ENCODE measurements at regions not wholly inside any gene's neighbourhood (a gene's known extent, or its start where the extent isn't known, plus 50 kb on each side); places are given as distances from the start of the nearest gene placed in this dataset.
"Not testable (repeated sequence)": the region's sequence is repeated elsewhere in the genome, so short reads cannot be mapped to it uniquely, and the experiment has no call there.

DNA sequence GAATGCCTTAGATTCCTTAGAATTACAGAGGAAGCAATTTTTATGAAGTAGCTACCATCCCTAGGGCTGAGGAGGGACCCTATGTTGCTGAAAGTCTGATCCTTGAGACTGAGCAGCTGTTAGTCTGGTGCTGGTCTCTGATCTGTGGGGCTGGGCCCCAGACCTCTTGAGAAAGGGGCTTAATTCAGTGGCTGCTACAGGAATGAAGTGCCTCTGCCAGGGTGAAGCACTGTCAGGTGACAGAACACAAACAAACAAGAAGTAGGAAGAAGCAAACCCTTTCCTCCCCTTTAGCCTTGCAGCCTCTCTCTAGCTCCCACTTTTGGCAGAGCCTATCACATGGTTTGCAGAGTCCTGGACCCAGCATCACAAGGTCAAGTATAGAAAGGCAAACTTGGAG lies 64.0 kb upstream of the STC2 start:
- Histone ChIP-seq H3K4me1 (ENCODE audit: control insufficient read depth, insufficient read depth, low read length) (no peaks in the 10 kb centered on the region), H3K27ac (ENCODE audit: insufficient read depth, low read depth, low read length, poor library complexity, severe bottlenecking) (no peak overlapping the region), H3K27me3 (ENCODE audit: control insufficient read depth, insufficient read depth, low read length, poor library complexity, severe bottlenecking) (no peaks in the 10 kb centered on the region), H3K9me3 (ENCODE audit: control insufficient read depth, low read length) (peaks cover 3% of the 10 kb centered on the region), H3K36me3 (ENCODE audit: control insufficient read depth, insufficient read depth, low read length) (no peaks in the 10 kb centered on the region), H3K4me3 (ENCODE audit: insufficient read depth, low read depth, low read length) (no peak overlapping the region)

GRCh38 chr5:173391031-173391430 lies 62.8 kb upstream of the STC2 start:
- H3K9me3 ChIP-seq (ENCODE audit: control insufficient read depth, low read length) = peaks cover 3% of the 10 kb centered on the region
- H3K4me3 ChIP-seq (ENCODE audit: insufficient read depth, low read depth, low read length) = no peak overlapping the region
- 87 to 93% methylated on average over 7 of the region's 7 CpGs for WGBS, 2 experiments
- no peaks in the 10 kb centered on the region for H3K27me3 ChIP-seq (ENCODE audit: control insufficient read depth, insufficient read depth, low read length, poor library complexity, severe bottlenecking)
- H3K27ac ChIP-seq (ENCODE audit: insufficient read depth, low read depth, low read length, poor library complexity, severe bottlenecking) = no peak overlapping the region
- H3K36me3 ChIP-seq (ENCODE audit: control insufficient read depth, insufficient read depth, low read length) = no peaks in the 10 kb centered on the region
- H3K4me1 ChIP-seq (ENCODE audit: control insufficient read depth, insufficient read depth, low read length) = no peaks in the 10 kb centered on the region

GRCh38 chr5:173387293-173387692 lies 59.1 kb upstream of the STC2 start:
- WGBS, 2 experiments = 88 to 95% methylated on average over 2 of the region's 2 CpGs
- H3K4me3 ChIP-seq (ENCODE audit: insufficient read depth, low read depth, low read length) = not testable (repeated sequence)

DNA sequence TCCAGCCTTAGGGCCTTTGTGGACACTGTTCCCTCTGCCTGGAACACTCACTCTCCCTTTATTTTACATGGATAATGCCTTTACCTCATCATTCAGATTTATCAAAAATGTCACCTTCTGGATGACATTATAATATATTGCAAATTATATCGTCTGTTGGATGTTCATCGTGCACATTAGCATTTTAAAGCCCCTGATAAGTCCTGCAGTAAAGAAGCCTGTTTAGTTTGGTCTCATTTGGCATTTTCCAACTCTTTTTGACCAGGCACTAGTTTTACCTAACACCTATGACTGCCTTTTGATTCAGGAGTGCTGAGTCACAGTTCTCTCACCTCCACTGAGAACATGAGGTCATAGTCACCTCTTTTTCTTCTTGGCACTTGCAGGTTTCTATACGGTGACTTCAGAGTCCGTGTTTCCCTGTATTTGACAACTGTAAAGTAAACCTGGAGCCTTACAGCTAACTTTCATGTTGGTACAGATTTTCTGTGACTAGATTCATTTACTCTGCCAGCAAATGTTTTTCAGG lies 57.7 kb upstream of the STC2 start:
- Histone ChIP-seq H3K36me3 (ENCODE audit: control insufficient read depth, insufficient read depth, low read length) (no peaks in the 10 kb centered on the region), H3K27me3 (ENCODE audit: control insufficient read depth, insufficient read depth, low read length, poor library complexity, severe bottlenecking) (no peaks in the 10 kb centered on the region), H3K9me3 (ENCODE audit: control insufficient read depth, low read length) (no peaks in the 10 kb centered on the region), H3K4me3 (ENCODE audit: insufficient read depth, low read depth, low read length) (no peak overlapping the region), H3K27ac (ENCODE audit: insufficient read depth, low read depth, low read length, poor library complexity, severe bottlenecking) (no peak overlapping the region), H3K4me1 (ENCODE audit: control insufficient read depth, insufficient read depth, low read length) (no peaks in the 10 kb centered on the region)
- 92% methylated on average over 4 of the region's 4 CpGs for WGBS, 2 experiments

More at GRCh38 chr5:173387293-173387692, 59.1 kb upstream of the STC2 start:
- not testable (repeated sequence) for H3K27ac ChIP-seq (ENCODE audit: insufficient read depth, low read depth, low read length, poor library complexity, severe bottlenecking); H3K4me1 ChIP-seq (ENCODE audit: control insufficient read depth, insufficient read depth, low read length); H3K27me3 ChIP-seq (ENCODE audit: control insufficient read depth, insufficient read depth, low read length, poor library complexity, severe bottlenecking); H3K9me3 ChIP-seq (ENCODE audit: control insufficient read depth, low read length); H3K36me3 ChIP-seq (ENCODE audit: control insufficient read depth, insufficient read depth, low read length)

GRCh38 chr5:173383711-173384110 lies 55.5 kb upstream of the STC2 start:
- Histone ChIP-seq H3K9me3 (ENCODE audit: control insufficient read depth, low read length) (no peaks in the 10 kb centered on the region), H3K27ac (ENCODE audit: insufficient read depth, low read depth, low read length, poor library complexity, severe bottlenecking) (no peak overlapping the region), H3K27me3 (ENCODE audit: control insufficient read depth, insufficient read depth, low read length, poor library complexity, severe bottlenecking) (no peaks in the 10 kb centered on the region), H3K4me1 (ENCODE audit: control insufficient read depth, insufficient read depth, low read length) (no peaks in the 10 kb centered on the region), H3K4me3 (ENCODE audit: insufficient read depth, low read depth, low read length) (no peak overlapping the region), H3K36me3 (ENCODE audit: control insufficient read depth, insufficient read depth, low read length) (no peaks in the 10 kb centered on the region)
- 87 to 89% methylated on average over 4 of the region's 4 CpGs for WGBS, 2 experiments

DNA sequence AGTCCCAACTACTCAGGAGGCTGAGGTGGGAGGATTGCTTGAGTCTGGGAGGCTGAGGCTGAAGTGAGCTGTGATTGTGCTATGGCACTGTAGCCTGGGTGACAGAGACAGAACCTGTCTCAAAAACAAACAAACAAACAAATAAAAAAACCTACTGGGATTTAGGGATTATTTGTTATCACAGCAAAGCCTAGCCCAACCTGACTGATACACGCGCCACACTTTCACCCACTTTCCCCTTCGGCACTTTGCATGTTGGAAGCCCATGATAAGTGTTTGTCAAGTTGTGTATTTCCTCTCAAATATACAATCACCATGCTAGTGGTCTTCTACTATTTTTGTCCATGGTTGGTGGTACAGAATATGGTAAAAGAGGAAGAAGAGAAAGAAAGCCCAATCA lies 50.5 kb upstream of the STC2 start:
- WGBS, 2 experiments = 100% methylated on average over 3 of the region's 3 CpGs; no CpG with 5 or more reads in 1 of the 2 experiments
- Histone ChIP-seq H3K36me3 (ENCODE audit: control insufficient read depth, insufficient read depth, low read length) (no peaks in the 10 kb centered on the region), H3K4me3 (ENCODE audit: insufficient read depth, low read depth, low read length) (no peak overlapping the region), H3K27me3 (ENCODE audit: control insufficient read depth, insufficient read depth, low read length, poor library complexity, severe bottlenecking) (no peaks in the 10 kb centered on the region), H3K4me1 (ENCODE audit: control insufficient read depth, insufficient read depth, low read length) (no peaks in the 10 kb centered on the region), H3K27ac (ENCODE audit: insufficient read depth, low read depth, low read length, poor library complexity, severe bottlenecking) (no peak overlapping the region), H3K9me3 (ENCODE audit: control insufficient read depth, low read length) (no peaks in the 10 kb centered on the region)
